ENCODE measurements at regions not wholly inside any gene's neighbourhood (a gene's known extent, or its start where the extent isn't known, plus 50 kb on each side); places are given as distances from the start of the nearest gene placed in this dataset.
"Not testable (repeated sequence)": the region's sequence is repeated elsewhere in the genome, so short reads cannot be mapped to it uniquely, and the experiment has no call there.

GRCh38 chrY:10092342-10092741 is 564.7 kb downstream of the TSPY10 start:
- TF ChIP-seq IRF3 (IDR thresholded peaks at IDR 0.05; ENCODE audit: low read depth, low read length), result no peak
- POLR2A ChIA-PET, result no interaction called here

GRCh38 chrY:10106252-10106651 is 578.6 kb downstream of the TSPY10 start:
- H3K4me3 ChIP-seq (ENCODE audit: low read depth in 2 of 2, low read length in 1 of 2); H3K27me3 ChIP-seq (ENCODE audit: insufficient read depth); POLR2A ChIA-PET; H3K4me2 ChIP-seq; H4K20me1 ChIP-seq (ENCODE audit: insufficient read depth); H3K9me3 ChIP-seq; H3F3A ChIP-seq (replicated peaks; ENCODE audit: insufficient read depth); H3K27ac ChIP-seq (ENCODE audit: low read depth in 2 of 2, low read length in 1 of 2); H3K79me2 ChIP-seq (ENCODE audit: insufficient read depth); DNase-seq; H3K4me1 ChIP-seq (ENCODE audit: control insufficient read depth in 1 of 2, insufficient read depth in 2 of 2, low read depth in 1 of 2, low read length in 1 of 2); H3K9me2 ChIP-seq; H3K36me3 ChIP-seq (replicated peaks in 1 of 2; ENCODE audit: control insufficient read depth in 1 of 2, insufficient read depth in 2 of 2, low read length in 1 of 2); CTCF ChIA-PET; H3K9ac ChIP-seq; H2AFZ ChIP-seq (ENCODE audit: low read depth): not testable (repeated sequence)
- WGBS (ENCODE audit: low lambda C conversion rate), result 19% methylated on average over 1 of the region's 1 CpG

More at GRCh38 chrY:10092342-10092741, 564.7 kb downstream of the TSPY10 start:
- no CpG with 5 or more reads among the region's 27 CpGs for WGBS (ENCODE audit: low lambda C conversion rate)
- Histone ChIP-seq H3K27ac (ENCODE audit: low read depth in 2 of 2, low read length in 1 of 2) (no peak overlapping the region), H3K9me3 (no peaks in the 10 kb centered on the region), H3K4me1 (ENCODE audit: control insufficient read depth in 1 of 2, insufficient read depth in 2 of 2, low read depth in 1 of 2, low read length in 1 of 2) (no peaks in the 10 kb centered on the region), H3K9me2 (no peaks in the 10 kb centered on the region), H3K9ac (no peak overlapping the region), H2AFZ (ENCODE audit: low read depth) (no peak overlapping the region), H3F3A (replicated peaks; ENCODE audit: insufficient read depth) (no peaks in the 10 kb centered on the region), H3K36me3 (replicated peaks in 1 of 2; ENCODE audit: control insufficient read depth in 1 of 2, insufficient read depth in 2 of 2, low read length in 1 of 2) (no peaks in the 10 kb centered on the region), H3K4me3 (ENCODE audit: low read depth in 2 of 2, low read length in 1 of 2) (no peak overlapping the region), H4K20me1 (ENCODE audit: insufficient read depth) (no peaks in the 10 kb centered on the region), H3K4me2 (no peak overlapping the region), H3K27me3 (ENCODE audit: insufficient read depth) (no peaks in the 10 kb centered on the region), H3K79me2 (ENCODE audit: insufficient read depth) (no peaks in the 10 kb centered on the region)
- CTCF ChIA-PET, result no interaction called here
- peak; percentile 0 for DNase-seq

Small RNA genes in the stretch of these regions (small RNA-seq; reads per million reads assigned to genes)
- 0 reads per million in 7 experiments for gene RNA5SP519
